ENCODE measurements at regions not wholly inside any gene's neighbourhood (a gene's known extent, or its start where the extent isn't known, plus 50 kb on each side); places are given as distances from the start of the nearest gene placed in this dataset.

DNA sequence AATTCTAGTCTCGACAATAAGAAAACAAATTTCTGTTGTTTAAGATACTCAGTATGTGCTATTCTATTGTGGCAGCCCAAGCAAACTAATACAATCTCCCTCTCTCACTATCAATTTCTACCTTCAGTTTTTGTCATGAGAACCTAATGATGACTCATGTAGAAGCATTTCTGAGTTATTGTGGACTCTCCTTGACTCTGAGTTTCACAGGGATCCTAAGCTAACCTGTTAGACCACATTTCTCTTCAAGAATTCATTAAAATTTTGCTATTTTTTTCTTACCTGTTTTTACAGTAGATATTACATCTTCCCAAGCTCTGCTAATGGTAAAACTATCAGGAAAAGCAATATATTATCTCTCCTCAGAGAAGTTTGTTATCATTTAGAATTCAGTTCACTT is 599.1 kb upstream of the TYRP1 start:
- TF ChIP-seq, protein P1, sequence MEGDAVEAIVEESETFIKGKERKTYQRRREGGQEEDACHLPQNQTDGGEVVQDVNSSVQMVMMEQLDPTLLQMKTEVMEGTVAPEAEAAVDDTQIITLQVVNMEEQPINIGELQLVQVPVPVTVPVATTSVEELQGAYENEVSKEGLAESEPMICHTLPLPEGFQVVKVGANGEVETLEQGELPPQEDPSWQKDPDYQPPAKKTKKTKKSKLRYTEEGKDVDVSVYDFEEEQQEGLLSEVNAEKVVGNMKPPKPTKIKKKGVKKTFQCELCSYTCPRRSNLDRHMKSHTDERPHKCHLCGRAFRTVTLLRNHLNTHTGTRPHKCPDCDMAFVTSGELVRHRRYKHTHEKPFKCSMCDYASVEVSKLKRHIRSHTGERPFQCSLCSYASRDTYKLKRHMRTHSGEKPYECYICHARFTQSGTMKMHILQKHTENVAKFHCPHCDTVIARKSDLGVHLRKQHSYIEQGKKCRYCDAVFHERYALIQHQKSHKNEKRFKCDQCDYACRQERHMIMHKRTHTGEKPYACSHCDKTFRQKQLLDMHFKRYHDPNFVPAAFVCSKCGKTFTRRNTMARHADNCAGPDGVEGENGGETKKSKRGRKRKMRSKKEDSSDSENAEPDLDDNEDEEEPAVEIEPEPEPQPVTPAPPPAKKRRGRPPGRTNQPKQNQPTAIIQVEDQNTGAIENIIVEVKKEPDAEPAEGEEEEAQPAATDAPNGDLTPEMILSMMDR (IDR thresholded peaks at IDR 0.05): no peak
- no peak for TF ChIP-seq POLR2A (IDR thresholded peaks at IDR 0.05)
